GM23338 (cell line): ENCODE measurements at regions not wholly inside any gene's neighbourhood (a gene's known extent, or its start where the extent isn't known, plus 50 kb on each side); places are given as distances from the start of the nearest gene placed in this dataset.

ENCODE experiments used
- ATAC-seq: fragments of 200-7000 bp; cut with Tn5 transposase; 3 replicates; pipeline ENCODE4 v1.9.1; 2020
- DNase-seq: peaks from one replicate; pipeline ENCODE4 v3.0.0-alpha.2; 2015; ENCODE audit warnings: low spot score
- H2AFZ ChIP-seq: fragments of 200-600 bp; sonication (generic); 2 replicates; pipeline ENCODE4 v1.8.0; 2016; ENCODE audit warnings: antibody characterized with exemption, mild to moderate bottlenecking, moderate library complexity
- H3F3A ChIP-seq: fragments of 200-600 bp; sonication (generic); replicated peaks from 2 replicates; pipeline ENCODE4 v1.8.0; 2017; ENCODE audit warnings: antibody characterized with exemption, mixed run types, low read depth
- H3K27ac ChIP-seq: fragments of 200-600 bp; sonication (generic); 2 replicates; pipeline ENCODE4 v1.6.1; 2016; ENCODE audit warnings: low read depth
- H3K27me3 ChIP-seq: fragments of 200-600 bp; sonication (generic); 2 replicates; pipeline ENCODE4 v1.8.0; 2016; ENCODE audit warnings: mild to moderate bottlenecking, mixed run types, moderate library complexity; ENCODE audit not compliant: insufficient read depth
- H3K36me3 ChIP-seq: fragments of 200-600 bp; sonication (generic); 2 replicates; pipeline ENCODE4 v1.8.0; 2016; ENCODE audit warnings: mild to moderate bottlenecking; ENCODE audit not compliant: insufficient read depth
- H3K4me1 ChIP-seq: fragments of 200-600 bp; sonication (generic); 2 replicates; pipeline ENCODE4 v1.8.0; 2016; ENCODE audit warnings: mild to moderate bottlenecking, moderate library complexity; ENCODE audit not compliant: insufficient read depth
- H3K4me2 ChIP-seq: fragments of 200-600 bp; sonication (generic); 2 replicates; pipeline ENCODE4 v1.7.1; 2017; ENCODE audit warnings: mixed run types
- H3K4me3 ChIP-seq: fragments of 200-600 bp; sonication (generic); 2 replicates; pipeline ENCODE4 v1.6.1; 2016; ENCODE audit warnings: mixed run types
- H3K79me2 ChIP-seq: fragments of 200-600 bp; sonication (generic); replicated peaks from 2 replicates; pipeline ENCODE4 v1.8.0; 2017; ENCODE audit warnings: mild to moderate bottlenecking; ENCODE audit not compliant: insufficient read depth
- H3K9me2 ChIP-seq: fragments of 200-600 bp; sonication (generic); 2 replicates; pipeline ENCODE4 v1.8.0; 2017; ENCODE audit not compliant: insufficient read depth
- H4K20me1 ChIP-seq: fragments of 200-600 bp; sonication (generic); replicated peaks from 2 replicates; pipeline ENCODE4 v1.8.0; 2017; ENCODE audit warnings: mild to moderate bottlenecking; ENCODE audit not compliant: insufficient read depth
- H3K27ac Mint-ChIP-seq: 2 replicates; pipeline ENCODE4 v1.8.0; 2020; ENCODE audit warnings: inconsistent platforms, mild to moderate bottlenecking, moderate library complexity, mixed read lengths
- H3K27me3 Mint-ChIP-seq: 3 replicates; pipeline ENCODE4 v1.8.0; 2022; ENCODE audit warnings: low read depth, mild to moderate bottlenecking, moderate library complexity, mixed read lengths, inconsistent platforms; ENCODE audit not compliant: insufficient read depth, poor library complexity
- H3K36me3 Mint-ChIP-seq: 3 replicates; pipeline ENCODE4 v1.8.0; 2021; ENCODE audit warnings: low read depth, mild to moderate bottlenecking, inconsistent platforms, moderate library complexity, mixed read lengths
- H3K4me1 Mint-ChIP-seq: 3 replicates; pipeline ENCODE4 v1.8.0; 2020; ENCODE audit warnings: mild to moderate bottlenecking, inconsistent platforms, mixed read lengths
- H3K4me3 Mint-ChIP-seq: 3 replicates; pipeline ENCODE4 v1.8.0; 2021; ENCODE audit warnings: moderate library complexity, mild to moderate bottlenecking, inconsistent platforms, mixed read lengths
- H3K9me3 Mint-ChIP-seq: 3 replicates; pipeline ENCODE4 v1.8.0; 2020; ENCODE audit warnings: moderate library complexity, mild to moderate bottlenecking, inconsistent platforms, mixed read lengths
- CREB1 ChIP-seq: fragments of 250-450 bp; sonication (Bioruptor Pico); IDR thresholded peaks from 2 replicates; pipeline ENCODE4 v1.5.0; 2020; ENCODE audit warnings: low read depth, mild to moderate bottlenecking, moderate library complexity
- EZH2 ChIP-seq: fragments of 200-600 bp; sonication (generic); IDR thresholded peaks from one replicate; pipeline ENCODE4 v1.8.0; 2017; ENCODE audit warnings: antibody characterized with exemption, mild to moderate bottlenecking, low read depth; ENCODE audit not compliant: unreplicated experiment
- EZH2phosphoT487 ChIP-seq: fragments of 200-600 bp; sonication (generic); IDR thresholded peaks from one replicate; pipeline ENCODE4 v1.8.1; 2018; ENCODE audit warnings: antibody characterized with exemption; ENCODE audit not compliant: unreplicated experiment
- JUNB ChIP-seq: IDR thresholded peaks from one replicate; pipeline ENCODE4 v1.6.1; 2016; ENCODE audit warnings: antibody characterized with exemption; ENCODE audit not compliant: unreplicated experiment
- NANOG ChIP-seq: IDR thresholded peaks from 2 replicates; pipeline ENCODE4 v1.6.1; 2016; ENCODE audit warnings: antibody characterized with exemption, borderline replicate concordance
- POLR2AphosphoS5 ChIP-seq: IDR thresholded peaks from 2 replicates; pipeline ENCODE4 v1.6.1; 2016; ENCODE audit warnings: antibody characterized with exemption, low read depth
- REST ChIP-seq: IDR thresholded peaks from one replicate; pipeline ENCODE4 v1.6.1; 2018; ENCODE audit warnings: antibody characterized with exemption; ENCODE audit not compliant: unreplicated experiment
- STAT1 ChIP-seq: IDR thresholded peaks from one replicate; pipeline ENCODE4 v1.6.1; 2016; ENCODE audit warnings: antibody characterized with exemption; ENCODE audit not compliant: unreplicated experiment
- ZNF114 ChIP-seq: fragments of 250-450 bp; sonication (Bioruptor Pico); IDR thresholded peaks from 2 replicates; pipeline ENCODE4 v1.5.0; 2020; ENCODE audit warnings: mild to moderate bottlenecking, moderate library complexity
- ZNF331 ChIP-seq: fragments of 250-450 bp; sonication (Bioruptor Pico); IDR thresholded peaks from 2 replicates; pipeline ENCODE4 v1.5.0; 2020; ENCODE audit warnings: low read depth, mild to moderate bottlenecking, moderate library complexity
- TF ChIP-seq, protein P1 (sequence below): IDR thresholded peaks from 2 replicates; pipeline ENCODE4 v1.6.1; 2016; ENCODE audit warnings: antibody characterized with exemption
- TF ChIP-seq, protein P2 (sequence below), 2 experiments: fragments of 200-600 bp in 1 of 2; sonication (generic) in 1 of 2; conservative IDR thresholded peaks; 2 replicates each; pipeline versions ENCODE4 v1.5.1 to v1.6.1; 2016 to 2017; ENCODE audit warnings: antibody characterized with exemption in 2 of 2, low read depth in 2 of 2, mild to moderate bottlenecking in 2 of 2, moderate library complexity in 1 of 2
- TF ChIP-seq, protein P3 (sequence below): fragments of 250-450 bp; sonication (Bioruptor Pico); IDR thresholded peaks from 2 replicates; pipeline ENCODE4 v1.5.0; 2020; ENCODE audit warnings: mild to moderate bottlenecking, moderate library complexity

GRCh38 chr1:57868908-57869307, 445.0 kb upstream of the DAB1 start:
- Histone ChIP-seq H3K4me3 (no peak overlapping the region), H3K4me1 (no peaks in the 10 kb centered on the region), H3K4me2 (no peak overlapping the region), H3F3A (no peaks in the 10 kb centered on the region), H3K79me2 (no peaks in the 10 kb centered on the region), H3K27me3 (no peaks in the 10 kb centered on the region), H2AFZ (no peak overlapping the region), H3K9me2 (no peaks in the 10 kb centered on the region), H3K36me3 (no peaks in the 10 kb centered on the region), H3K27ac (no peak overlapping the region), H4K20me1 (no peaks in the 10 kb centered on the region)
- ATAC-seq (no peak), DNase-seq (no peak)
- 0 out of 3 replicates have a peak, but pooled peaks cover 4% of the 10 kb centered on the region for H3K4me1 Mint-ChIP-seq
- H3K9me3 Mint-ChIP-seq: no peaks in the 10 kb centered on the region
- no peak overlapping the region for H3K4me3 Mint-ChIP-seq
- H3K36me3 Mint-ChIP-seq: no peaks in the 10 kb centered on the region
- H3K27ac Mint-ChIP-seq: no peak overlapping the region
- TF ChIP-seq ZNF331 (CRISPR knock-in tag) (no peak), EZH2 (no peak), JUNB (no peak), NANOG (no peak), STAT1 (no peak), ZNF114 (no peak), CREB1 (CRISPR knock-in tag) (no peak), EZH2phosphoT487 (no peak), REST (no peak), POLR2AphosphoS5 (no peak)
- TF ChIP-seq, protein P1, sequence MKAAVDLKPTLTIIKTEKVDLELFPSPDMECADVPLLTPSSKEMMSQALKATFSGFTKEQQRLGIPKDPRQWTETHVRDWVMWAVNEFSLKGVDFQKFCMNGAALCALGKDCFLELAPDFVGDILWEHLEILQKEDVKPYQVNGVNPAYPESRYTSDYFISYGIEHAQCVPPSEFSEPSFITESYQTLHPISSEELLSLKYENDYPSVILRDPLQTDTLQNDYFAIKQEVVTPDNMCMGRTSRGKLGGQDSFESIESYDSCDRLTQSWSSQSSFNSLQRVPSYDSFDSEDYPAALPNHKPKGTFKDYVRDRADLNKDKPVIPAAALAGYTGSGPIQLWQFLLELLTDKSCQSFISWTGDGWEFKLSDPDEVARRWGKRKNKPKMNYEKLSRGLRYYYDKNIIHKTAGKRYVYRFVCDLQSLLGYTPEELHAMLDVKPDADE: no peak
- TF ChIP-seq, protein P2, sequence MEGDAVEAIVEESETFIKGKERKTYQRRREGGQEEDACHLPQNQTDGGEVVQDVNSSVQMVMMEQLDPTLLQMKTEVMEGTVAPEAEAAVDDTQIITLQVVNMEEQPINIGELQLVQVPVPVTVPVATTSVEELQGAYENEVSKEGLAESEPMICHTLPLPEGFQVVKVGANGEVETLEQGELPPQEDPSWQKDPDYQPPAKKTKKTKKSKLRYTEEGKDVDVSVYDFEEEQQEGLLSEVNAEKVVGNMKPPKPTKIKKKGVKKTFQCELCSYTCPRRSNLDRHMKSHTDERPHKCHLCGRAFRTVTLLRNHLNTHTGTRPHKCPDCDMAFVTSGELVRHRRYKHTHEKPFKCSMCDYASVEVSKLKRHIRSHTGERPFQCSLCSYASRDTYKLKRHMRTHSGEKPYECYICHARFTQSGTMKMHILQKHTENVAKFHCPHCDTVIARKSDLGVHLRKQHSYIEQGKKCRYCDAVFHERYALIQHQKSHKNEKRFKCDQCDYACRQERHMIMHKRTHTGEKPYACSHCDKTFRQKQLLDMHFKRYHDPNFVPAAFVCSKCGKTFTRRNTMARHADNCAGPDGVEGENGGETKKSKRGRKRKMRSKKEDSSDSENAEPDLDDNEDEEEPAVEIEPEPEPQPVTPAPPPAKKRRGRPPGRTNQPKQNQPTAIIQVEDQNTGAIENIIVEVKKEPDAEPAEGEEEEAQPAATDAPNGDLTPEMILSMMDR (conservative IDR thresholded peaks at IDR 0.05; ENCODE audit: low read depth in 2 of 2): no peak
- TF ChIP-seq, protein P3, sequence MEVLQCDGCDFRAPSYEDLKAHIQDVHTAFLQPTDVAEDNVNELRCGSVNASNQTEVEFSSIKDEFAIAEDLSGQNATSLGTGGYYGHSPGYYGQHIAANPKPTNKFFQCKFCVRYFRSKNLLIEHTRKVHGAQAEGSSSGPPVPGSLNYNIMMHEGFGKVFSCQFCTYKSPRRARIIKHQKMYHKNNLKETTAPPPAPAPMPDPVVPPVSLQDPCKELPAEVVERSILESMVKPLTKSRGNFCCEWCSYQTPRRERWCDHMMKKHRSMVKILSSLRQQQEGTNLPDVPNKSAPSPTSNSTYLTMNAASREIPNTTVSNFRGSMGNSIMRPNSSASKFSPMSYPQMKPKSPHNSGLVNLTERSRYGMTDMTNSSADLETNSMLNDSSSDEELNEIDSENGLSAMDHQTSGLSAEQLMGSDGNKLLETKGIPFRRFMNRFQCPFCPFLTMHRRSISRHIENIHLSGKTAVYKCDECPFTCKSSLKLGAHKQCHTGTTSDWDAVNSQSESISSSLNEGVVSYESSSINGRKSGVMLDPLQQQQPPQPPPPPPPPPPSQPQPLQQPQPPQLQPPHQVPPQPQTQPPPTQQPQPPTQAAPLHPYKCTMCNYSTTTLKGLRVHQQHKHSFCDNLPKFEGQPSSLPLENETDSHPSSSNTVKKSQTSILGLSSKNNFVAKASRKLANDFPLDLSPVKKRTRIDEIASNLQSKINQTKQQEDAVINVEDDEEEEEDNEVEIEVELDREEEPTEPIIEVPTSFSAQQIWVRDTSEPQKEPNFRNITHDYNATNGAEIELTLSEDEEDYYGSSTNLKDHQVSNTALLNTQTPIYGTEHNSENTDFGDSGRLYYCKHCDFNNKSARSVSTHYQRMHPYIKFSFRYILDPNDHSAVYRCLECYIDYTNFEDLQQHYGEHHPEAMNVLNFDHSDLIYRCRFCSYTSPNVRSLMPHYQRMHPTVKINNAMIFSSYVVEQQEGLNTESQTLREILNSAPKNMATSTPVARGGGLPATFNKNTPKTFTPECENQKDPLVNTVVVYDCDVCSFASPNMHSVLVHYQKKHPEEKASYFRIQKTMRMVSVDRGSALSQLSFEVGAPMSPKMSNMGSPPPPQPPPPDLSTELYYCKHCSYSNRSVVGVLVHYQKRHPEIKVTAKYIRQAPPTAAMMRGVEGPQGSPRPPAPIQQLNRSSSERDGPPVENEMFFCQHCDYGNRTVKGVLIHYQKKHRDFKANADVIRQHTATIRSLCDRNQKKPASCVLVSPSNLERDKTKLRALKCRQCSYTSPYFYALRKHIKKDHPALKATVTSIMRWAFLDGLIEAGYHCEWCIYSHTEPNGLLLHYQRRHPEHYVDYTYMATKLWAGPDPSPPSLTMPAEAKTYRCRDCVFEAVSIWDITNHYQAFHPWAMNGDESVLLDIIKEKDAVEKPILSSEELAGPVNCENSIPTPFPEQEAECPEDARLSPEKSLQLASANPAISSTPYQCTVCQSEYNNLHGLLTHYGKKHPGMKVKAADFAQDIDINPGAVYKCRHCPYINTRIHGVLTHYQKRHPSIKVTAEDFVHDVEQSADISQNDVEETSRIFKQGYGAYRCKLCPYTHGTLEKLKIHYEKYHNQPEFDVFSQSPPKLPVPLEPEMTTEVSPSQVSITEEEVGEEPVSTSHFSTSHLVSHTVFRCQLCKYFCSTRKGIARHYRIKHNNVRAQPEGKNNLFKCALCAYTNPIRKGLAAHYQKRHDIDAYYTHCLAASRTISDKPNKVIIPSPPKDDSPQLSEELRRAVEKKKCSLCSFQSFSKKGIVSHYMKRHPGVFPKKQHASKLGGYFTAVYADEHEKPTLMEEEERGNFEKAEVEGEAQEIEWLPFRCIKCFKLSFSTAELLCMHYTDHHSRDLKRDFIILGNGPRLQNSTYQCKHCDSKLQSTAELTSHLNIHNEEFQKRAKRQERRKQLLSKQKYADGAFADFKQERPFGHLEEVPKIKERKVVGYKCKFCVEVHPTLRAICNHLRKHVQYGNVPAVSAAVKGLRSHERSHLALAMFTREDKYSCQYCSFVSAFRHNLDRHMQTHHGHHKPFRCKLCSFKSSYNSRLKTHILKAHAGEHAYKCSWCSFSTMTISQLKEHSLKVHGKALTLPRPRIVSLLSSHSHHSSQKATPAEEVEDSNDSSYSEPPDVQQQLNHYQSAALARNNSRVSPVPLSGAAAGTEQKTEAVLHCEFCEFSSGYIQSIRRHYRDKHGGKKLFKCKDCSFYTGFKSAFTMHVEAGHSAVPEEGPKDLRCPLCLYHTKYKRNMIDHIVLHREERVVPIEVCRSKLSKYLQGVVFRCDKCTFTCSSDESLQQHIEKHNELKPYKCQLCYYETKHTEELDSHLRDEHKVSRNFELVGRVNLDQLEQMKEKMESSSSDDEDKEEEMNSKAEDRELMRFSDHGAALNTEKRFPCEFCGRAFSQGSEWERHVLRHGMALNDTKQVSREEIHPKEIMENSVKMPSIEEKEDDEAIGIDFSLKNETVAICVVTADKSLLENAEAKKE (CRISPR knock-in tag): no peak
- H3K27me3 Mint-ChIP-seq: no peaks in the 10 kb centered on the region
